ENCODE measurements at regions not wholly inside any gene's neighbourhood (a gene's known extent, or its start where the extent isn't known, plus 50 kb on each side); places are given as distances from the start of the nearest gene placed in this dataset.

DNA sequence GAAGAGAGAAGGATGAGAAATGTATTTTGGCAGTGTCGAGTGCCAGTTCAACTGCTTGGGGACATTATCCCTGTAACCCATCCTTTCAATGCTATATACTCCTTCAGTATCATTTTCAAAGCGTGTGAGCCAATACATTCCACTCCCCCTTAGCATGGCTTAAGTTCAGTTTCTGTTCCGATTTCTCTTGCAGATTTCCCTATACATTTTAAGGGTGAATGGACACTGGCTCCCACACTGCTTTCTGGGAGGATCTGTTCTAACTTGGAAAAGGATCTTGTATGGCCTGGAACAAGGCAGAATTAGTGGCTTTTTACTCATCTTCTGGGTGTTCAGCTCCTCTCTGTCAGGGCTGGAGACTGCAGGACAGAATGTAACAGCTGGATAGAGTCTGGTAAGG lies 333.8 kb downstream of the HAPSTR1 start:
- intact Hi-C loops (cut with DNase I; ENCODE audit: low total_unique reads) = no loop called here
- no peak overlapping the region for H3K27ac ChIP-seq
- H3K9me3 ChIP-seq = no peaks in the 10 kb centered on the region
- WGBS, 2 donors (ENCODE audit: low coverage in 1 of 2) = 70 to 76% methylated on average over 3 of the region's 3 CpGs
- no peaks in the 10 kb centered on the region for H3K27me3 ChIP-seq
- peaks cover 0 to 14% (median 0%) of the 10 kb centered on the region in 4 donors for H3K4me1 ChIP-seq
- in situ Hi-C loops (cut with MboI; ENCODE audit: low pct_ligation_motif_present in 1 of 4, low pct_unique_long_range_greater_than_20kb in 1 of 4, low sequenced_read_pairs in 3 of 4) = no loop called here
- H3K4me3 ChIP-seq = no peak overlapping the region
- no peaks in the 10 kb centered on the region for H3K36me3 ChIP-seq
- no peak for DNase-seq
- TF ChIP-seq POLR2AphosphoS5 (IDR thresholded peaks at IDR 0.05) = no peak
- no peak for TF ChIP-seq EP300 (IDR thresholded peaks at IDR 0.05; ENCODE audit: low read depth)
- TF ChIP-seq POLR2A (IDR thresholded peaks at IDR 0.05) = no peak
- TF ChIP-seq CTCF (IDR thresholded peaks at IDR 0.05) = no peak

DNA sequence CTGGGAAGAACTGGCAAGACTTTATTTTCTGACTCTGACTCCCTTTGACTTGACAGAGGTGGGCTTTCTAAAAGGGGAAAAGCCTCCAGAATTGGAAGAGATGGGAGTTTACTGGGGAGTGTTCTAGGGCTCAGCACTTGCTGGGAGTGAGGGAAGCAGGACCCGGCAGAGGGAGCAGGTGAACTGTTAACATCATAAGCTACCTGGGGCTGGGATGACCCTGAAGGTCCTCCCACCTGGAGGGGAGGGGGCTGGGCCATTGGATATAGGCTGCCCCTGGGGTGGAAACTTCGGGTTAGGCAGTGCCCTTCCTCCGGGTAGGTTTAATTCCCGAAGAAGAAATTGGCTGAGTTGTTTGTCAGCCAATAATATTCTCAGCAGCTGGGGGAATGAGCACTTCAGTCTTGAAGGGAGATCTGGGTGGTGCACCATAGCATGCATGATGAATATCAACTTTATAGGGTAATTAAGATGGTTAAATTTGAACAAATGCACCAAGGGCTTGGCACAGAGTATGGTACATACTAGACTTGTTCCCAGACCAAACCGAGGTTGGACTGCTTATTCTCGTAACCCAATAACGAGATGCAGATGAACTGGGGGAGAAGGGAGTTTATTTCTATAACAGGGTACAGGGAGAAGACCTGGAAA lies 337.0 kb downstream of the HAPSTR1 start:
- WGBS, 2 donors (ENCODE audit: low coverage in 1 of 2) = 64 to 78% methylated on average over 3 to 7 of the region's 7 CpGs
- Histone ChIP-seq H3K36me3 (no peaks in the 10 kb centered on the region), H3K27me3 (no peaks in the 10 kb centered on the region), H3K9me3 (no peaks in the 10 kb centered on the region), H3K4me1 (peaks cover 0 to 14% (median 0%) of the 10 kb centered on the region in 4 donors), H3K4me3 (no peak overlapping the region), H3K27ac (no peak overlapping the region)
- TF ChIP-seq CTCF (IDR thresholded peaks at IDR 0.05) = no peak
- TF ChIP-seq POLR2AphosphoS5 (IDR thresholded peaks at IDR 0.05) = no peak
- no peak for TF ChIP-seq EP300 (IDR thresholded peaks at IDR 0.05; ENCODE audit: low read depth)
- no peak for TF ChIP-seq POLR2A (IDR thresholded peaks at IDR 0.05)
- intact Hi-C loops (cut with DNase I; ENCODE audit: low total_unique reads) = no loop called here
- in situ Hi-C loops (cut with MboI; ENCODE audit: low pct_ligation_motif_present in 1 of 4, low pct_unique_long_range_greater_than_20kb in 1 of 4, low sequenced_read_pairs in 3 of 4) = no loop called here
- no peak for DNase-seq

- no peaks in the 10 kb centered on the region for H3K27me3 ChIP-seq
- H3K4me1 ChIP-seq = peaks cover 0 to 14% (median 0%) of the 10 kb centered on the region in 4 donors
- H3K9me3 ChIP-seq = no peaks in the 10 kb centered on the region
- H3K4me3 ChIP-seq = no peak overlapping the region
- no peak overlapping the region for H3K27ac ChIP-seq
- TF ChIP-seq CTCF (IDR thresholded peaks at IDR 0.05) (no peak), EP300 (IDR thresholded peaks at IDR 0.05; ENCODE audit: low read depth) (no peak), POLR2A (IDR thresholded peaks at IDR 0.05) (no peak)
- no peak for DNase-seq
- in situ Hi-C loops (cut with MboI; ENCODE audit: low pct_ligation_motif_present in 1 of 4, low pct_unique_long_range_greater_than_20kb in 1 of 4, low sequenced_read_pairs in 3 of 4) = no loop called here
- intact Hi-C loops (cut with DNase I; ENCODE audit: low total_unique reads) = no loop called here
- WGBS, 2 donors (ENCODE audit: low coverage in 1 of 2) = 57 to 75% methylated on average over 6 to 10 of the region's 10 CpGs
- no peaks in the 10 kb centered on the region for H3K36me3 ChIP-seq
These were observed 338.3 kb downstream of the HAPSTR1 start for GRCh38 chr16:9429646-9430330.

- no peaks in the 10 kb centered on the region for H3K27me3 ChIP-seq
- H3K4me1 ChIP-seq = peaks cover 0 to 4% (median 0%) of the 10 kb centered on the region in 4 donors
- H3K9me3 ChIP-seq = no peaks in the 10 kb centered on the region
- no peak overlapping the region for H3K27ac ChIP-seq
- TF ChIP-seq EP300 (IDR thresholded peaks at IDR 0.05; ENCODE audit: low read depth) (no peak), POLR2A (IDR thresholded peaks at IDR 0.05) (no peak), CTCF (IDR thresholded peaks at IDR 0.05) (no peak), POLR2AphosphoS5 (IDR thresholded peaks at IDR 0.05) (no peak)
- no peak overlapping the region for H3K4me3 ChIP-seq
- DNase-seq = no peak
- in situ Hi-C loops (cut with MboI; ENCODE audit: low pct_ligation_motif_present in 1 of 4, low pct_unique_long_range_greater_than_20kb in 1 of 4, low sequenced_read_pairs in 3 of 4) (no loop called here), intact Hi-C loops (cut with DNase I; ENCODE audit: low total_unique reads) (no loop called here)
- H3K36me3 ChIP-seq = no peaks in the 10 kb centered on the region
- WGBS, 2 donors (ENCODE audit: low coverage in 1 of 2) = 43 to 65% methylated on average over 2 of the region's 2 CpGs
These were observed 343.2 kb downstream of the HAPSTR1 start for GRCh38 chr16:9434659-9435058.
